ENCODE measurements at regions not wholly inside any gene's neighbourhood (a gene's known extent, or its start where the extent isn't known, plus 50 kb on each side); places are given as distances from the start of the nearest gene placed in this dataset.

- Histone ChIP-seq H3K4me3 (ENCODE audit: low read length) (no peak overlapping the region), H3K9me3 (replicated peaks; ENCODE audit: control insufficient read depth, low read depth, low read length) (no peaks in the 10 kb centered on the region), H3K36me3 (ENCODE audit: control insufficient read depth, insufficient read depth, low read length) (no peaks in the 10 kb centered on the region), H3K4me1 (ENCODE audit: control insufficient read depth, insufficient read depth, low read length) (no peaks in the 10 kb centered on the region), H3K27ac (ENCODE audit: low read length) (no peak overlapping the region), H3K27me3 (ENCODE audit: control insufficient read depth, insufficient read depth, low read length) (no peaks in the 10 kb centered on the region)
- no peak for DNase-seq
- whole genome bisulfite sequencing (ENCODE audit: insufficient coverage): no CpG with 5 or more reads among the region's 4 CpGs
Measured at GRCh38 chr3:19093084-19093483, 55.2 kb upstream of the KCNH8 start.

- no CpG with 5 or more reads among the region's 2 CpGs for WGBS (ENCODE audit: insufficient coverage)
- DNase-seq: no peak
- no peaks in the 10 kb centered on the region for H3K27me3 ChIP-seq (ENCODE audit: control insufficient read depth, insufficient read depth, low read length)
- no peak overlapping the region for H3K4me3 ChIP-seq (ENCODE audit: low read length)
- H3K9me3 ChIP-seq (replicated peaks; ENCODE audit: control insufficient read depth, low read depth, low read length): no peaks in the 10 kb centered on the region
- no peak overlapping the region for H3K27ac ChIP-seq (ENCODE audit: low read length)
- no peaks in the 10 kb centered on the region for H3K4me1 ChIP-seq (ENCODE audit: control insufficient read depth, insufficient read depth, low read length)
- H3K36me3 ChIP-seq (ENCODE audit: control insufficient read depth, insufficient read depth, low read length): no peaks in the 10 kb centered on the region
Measured at GRCh38 chr3:19077388-19077787, 70.9 kb upstream of the KCNH8 start.

- 80% methylated on average over 2 of the region's 2 CpGs for WGBS (ENCODE audit: insufficient coverage)
- Histone ChIP-seq H3K27ac (ENCODE audit: low read length) (no peak overlapping the region), H3K36me3 (ENCODE audit: control insufficient read depth, insufficient read depth, low read length) (no peaks in the 10 kb centered on the region), H3K9me3 (replicated peaks; ENCODE audit: control insufficient read depth, low read depth, low read length) (no peaks in the 10 kb centered on the region), H3K4me1 (ENCODE audit: control insufficient read depth, insufficient read depth, low read length) (no peaks in the 10 kb centered on the region), H3K4me3 (ENCODE audit: low read length) (no peak overlapping the region), H3K27me3 (ENCODE audit: control insufficient read depth, insufficient read depth, low read length) (no peaks in the 10 kb centered on the region)
- no peak for DNase-seq
Measured at GRCh38 chr3:19075037-19075436, 73.3 kb upstream of the KCNH8 start.

- Histone ChIP-seq H3K27me3 (ENCODE audit: control insufficient read depth, insufficient read depth, low read length) (no peaks in the 10 kb centered on the region), H3K36me3 (ENCODE audit: control insufficient read depth, insufficient read depth, low read length) (no peaks in the 10 kb centered on the region), H3K4me1 (ENCODE audit: control insufficient read depth, insufficient read depth, low read length) (no peaks in the 10 kb centered on the region), H3K4me3 (ENCODE audit: low read length) (no peak overlapping the region), H3K27ac (ENCODE audit: low read length) (no peak overlapping the region), H3K9me3 (replicated peaks; ENCODE audit: control insufficient read depth, low read depth, low read length) (no peaks in the 10 kb centered on the region)
- WGBS (ENCODE audit: insufficient coverage): 30% methylated on average over 2 of the region's 2 CpGs
- no peak for DNase-seq
Measured at GRCh38 chr3:19074257-19074900, 73.9 kb upstream of the KCNH8 start.

GRCh38 chr3:19073341-19074105, 74.8 kb upstream of the KCNH8 start:
- Histone ChIP-seq H3K4me1 (ENCODE audit: control insufficient read depth, insufficient read depth, low read length) (no peaks in the 10 kb centered on the region), H3K9me3 (replicated peaks; ENCODE audit: control insufficient read depth, low read depth, low read length) (no peaks in the 10 kb centered on the region), H3K27me3 (ENCODE audit: control insufficient read depth, insufficient read depth, low read length) (no peaks in the 10 kb centered on the region), H3K27ac (ENCODE audit: low read length) (no peak overlapping the region), H3K4me3 (ENCODE audit: low read length) (no peak overlapping the region), H3K36me3 (ENCODE audit: control insufficient read depth, insufficient read depth, low read length) (no peaks in the 10 kb centered on the region)
- no peak for DNase-seq
- WGBS (ENCODE audit: insufficient coverage): 37% methylated on average over 2 of the region's 3 CpGs

GRCh38 chr3:19070325-19070724, 78.0 kb upstream of the KCNH8 start:
- no peaks in the 10 kb centered on the region for H3K4me1 ChIP-seq (ENCODE audit: control insufficient read depth, insufficient read depth, low read length)
- no peaks in the 10 kb centered on the region for H3K36me3 ChIP-seq (ENCODE audit: control insufficient read depth, insufficient read depth, low read length)
- H3K4me3 ChIP-seq (ENCODE audit: low read length): no peak overlapping the region
- H3K9me3 ChIP-seq (replicated peaks; ENCODE audit: control insufficient read depth, low read depth, low read length): no peaks in the 10 kb centered on the region
- DNase-seq: no peak
- no peaks in the 10 kb centered on the region for H3K27me3 ChIP-seq (ENCODE audit: control insufficient read depth, insufficient read depth, low read length)
- H3K27ac ChIP-seq (ENCODE audit: low read length): no peak overlapping the region
- WGBS (ENCODE audit: insufficient coverage): no CpG with 5 or more reads among the region's 1 CpG

- Histone ChIP-seq H3K4me1 (ENCODE audit: control insufficient read depth, insufficient read depth, low read length) (no peaks in the 10 kb centered on the region), H3K4me3 (ENCODE audit: low read length) (no peak overlapping the region), H3K36me3 (ENCODE audit: control insufficient read depth, insufficient read depth, low read length) (no peaks in the 10 kb centered on the region), H3K27me3 (ENCODE audit: control insufficient read depth, insufficient read depth, low read length) (no peaks in the 10 kb centered on the region), H3K27ac (ENCODE audit: low read length) (no peak overlapping the region), H3K9me3 (replicated peaks; ENCODE audit: control insufficient read depth, low read depth, low read length) (no peaks in the 10 kb centered on the region)
- peak; percentile 9 for DNase-seq
- WGBS (ENCODE audit: insufficient coverage): no CpG with 5 or more reads among the region's 1 CpG
Measured at GRCh38 chr3:19065027-19065426, 83.3 kb upstream of the KCNH8 start.

GRCh38 chr3:19063936-19064335, 84.4 kb upstream of the KCNH8 start:
- Histone ChIP-seq H3K9me3 (replicated peaks; ENCODE audit: control insufficient read depth, low read depth, low read length) (no peaks in the 10 kb centered on the region), H3K4me1 (ENCODE audit: control insufficient read depth, insufficient read depth, low read length) (no peaks in the 10 kb centered on the region), H3K4me3 (ENCODE audit: low read length) (no peak overlapping the region), H3K27ac (ENCODE audit: low read length) (no peak overlapping the region), H3K36me3 (ENCODE audit: control insufficient read depth, insufficient read depth, low read length) (no peaks in the 10 kb centered on the region), H3K27me3 (ENCODE audit: control insufficient read depth, insufficient read depth, low read length) (no peaks in the 10 kb centered on the region)
- no CpG with 5 or more reads among the region's 5 CpGs for WGBS (ENCODE audit: insufficient coverage)
- DNase-seq: no peak

GRCh38 chr3:19060404-19060803, 87.9 kb upstream of the KCNH8 start:
- Histone ChIP-seq H3K9me3 (replicated peaks; ENCODE audit: control insufficient read depth, low read depth, low read length) (no peaks in the 10 kb centered on the region), H3K27ac (ENCODE audit: low read length) (no peak overlapping the region), H3K27me3 (ENCODE audit: control insufficient read depth, insufficient read depth, low read length) (no peaks in the 10 kb centered on the region), H3K4me1 (ENCODE audit: control insufficient read depth, insufficient read depth, low read length) (no peaks in the 10 kb centered on the region), H3K36me3 (ENCODE audit: control insufficient read depth, insufficient read depth, low read length) (no peaks in the 10 kb centered on the region), H3K4me3 (ENCODE audit: low read length) (no peak overlapping the region)
- WGBS (ENCODE audit: insufficient coverage): no CpG with 5 or more reads among the region's 1 CpG
- no peak for DNase-seq

GRCh38 chr3:19052874-19053273, 95.4 kb upstream of the KCNH8 start:
- no CpG with 5 or more reads among the region's 1 CpG for WGBS (ENCODE audit: insufficient coverage)

More at GRCh38 chr3:19052874-19053273, 95.4 kb upstream of the KCNH8 start:
- H3K4me1 ChIP-seq (ENCODE audit: control insufficient read depth, insufficient read depth, low read length): no peaks in the 10 kb centered on the region
- no peak for DNase-seq
- no peaks in the 10 kb centered on the region for H3K9me3 ChIP-seq (replicated peaks; ENCODE audit: control insufficient read depth, low read depth, low read length)
- H3K4me3 ChIP-seq (ENCODE audit: low read length): no peak overlapping the region
- H3K36me3 ChIP-seq (ENCODE audit: control insufficient read depth, insufficient read depth, low read length): no peaks in the 10 kb centered on the region
- no peaks in the 10 kb centered on the region for H3K27me3 ChIP-seq (ENCODE audit: control insufficient read depth, insufficient read depth, low read length)
- no peak overlapping the region for H3K27ac ChIP-seq (ENCODE audit: low read length)
